AG04449 (cell line): ENCODE measurements at regions not wholly inside any gene's neighbourhood (a gene's known extent, or its start where the extent isn't known, plus 50 kb on each side); places are given as distances from the start of the nearest gene placed in this dataset.
"Not testable (repeated sequence)": the region's sequence is repeated elsewhere in the genome, so short reads cannot be mapped to it uniquely, and the experiment has no call there.

Experiments used
- CTCF ChIA-PET: fragments of 350-600 bp; formaldehyde crosslinking; extraction: SDS; loops from one replicate; lab custom pipeline; 2021; ENCODE audit warnings: antibody characterized with exemption; lab: Yijun Ruan, JAX
- POLR2A ChIA-PET: fragments of 400-600, 350-600 bp; formaldehyde crosslinking; extraction: SDS; loops from one replicate; lab custom pipeline; 2020; ENCODE audit warnings: antibody characterized with exemption, inconsistent platforms; lab: Yijun Ruan, JAX
- DNase-seq: peaks from one replicate; pipeline ENCODE4 v3.0.0-alpha.2; 2010; ENCODE audit warnings: low read depth, low spot score
- H3K4me3 ChIP-seq: 2 replicates; pipeline ENCODE4 v1.5.1; 2011; ENCODE audit warnings: low read depth, mild to moderate bottlenecking, control low read depth, low read length
- TF ChIP-seq, protein P1 (sequence below): IDR thresholded peaks from one replicate; pipeline ENCODE4 v1.5.1; 2011; ENCODE audit warnings: mild to moderate bottlenecking, moderate library complexity, low read length, control low read depth, inconsistent platforms; ENCODE audit not compliant: insufficient read depth; ENCODE audit errors: missing control alignments

DNA sequence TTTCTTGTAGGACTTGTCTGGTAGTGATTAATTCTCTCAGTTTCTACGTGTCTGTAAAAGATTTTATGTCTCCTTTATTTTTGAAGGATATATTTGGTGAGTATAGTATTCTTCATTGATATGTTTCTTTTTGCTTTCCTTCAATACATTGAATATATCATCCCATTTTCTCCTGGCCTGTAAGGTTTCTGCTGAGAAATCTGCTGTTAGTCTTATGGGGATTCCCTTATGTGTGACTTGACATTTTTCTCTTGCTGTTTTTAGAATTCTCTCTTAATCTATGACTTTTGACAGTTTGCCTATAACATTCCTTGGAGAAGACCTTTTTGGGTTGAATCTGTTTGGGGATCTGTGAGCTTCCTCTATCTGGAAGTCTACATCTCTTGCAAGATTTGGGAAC, 281.0 kb upstream of the MEIS1 start:
- no peak for DNase-seq
- TF ChIP-seq, protein P1, sequence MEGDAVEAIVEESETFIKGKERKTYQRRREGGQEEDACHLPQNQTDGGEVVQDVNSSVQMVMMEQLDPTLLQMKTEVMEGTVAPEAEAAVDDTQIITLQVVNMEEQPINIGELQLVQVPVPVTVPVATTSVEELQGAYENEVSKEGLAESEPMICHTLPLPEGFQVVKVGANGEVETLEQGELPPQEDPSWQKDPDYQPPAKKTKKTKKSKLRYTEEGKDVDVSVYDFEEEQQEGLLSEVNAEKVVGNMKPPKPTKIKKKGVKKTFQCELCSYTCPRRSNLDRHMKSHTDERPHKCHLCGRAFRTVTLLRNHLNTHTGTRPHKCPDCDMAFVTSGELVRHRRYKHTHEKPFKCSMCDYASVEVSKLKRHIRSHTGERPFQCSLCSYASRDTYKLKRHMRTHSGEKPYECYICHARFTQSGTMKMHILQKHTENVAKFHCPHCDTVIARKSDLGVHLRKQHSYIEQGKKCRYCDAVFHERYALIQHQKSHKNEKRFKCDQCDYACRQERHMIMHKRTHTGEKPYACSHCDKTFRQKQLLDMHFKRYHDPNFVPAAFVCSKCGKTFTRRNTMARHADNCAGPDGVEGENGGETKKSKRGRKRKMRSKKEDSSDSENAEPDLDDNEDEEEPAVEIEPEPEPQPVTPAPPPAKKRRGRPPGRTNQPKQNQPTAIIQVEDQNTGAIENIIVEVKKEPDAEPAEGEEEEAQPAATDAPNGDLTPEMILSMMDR: no peak
- no peak overlapping the region for H3K4me3 ChIP-seq
- ChIA-PET CTCF (no interaction called here), POLR2A (no interaction called here)

DNA sequence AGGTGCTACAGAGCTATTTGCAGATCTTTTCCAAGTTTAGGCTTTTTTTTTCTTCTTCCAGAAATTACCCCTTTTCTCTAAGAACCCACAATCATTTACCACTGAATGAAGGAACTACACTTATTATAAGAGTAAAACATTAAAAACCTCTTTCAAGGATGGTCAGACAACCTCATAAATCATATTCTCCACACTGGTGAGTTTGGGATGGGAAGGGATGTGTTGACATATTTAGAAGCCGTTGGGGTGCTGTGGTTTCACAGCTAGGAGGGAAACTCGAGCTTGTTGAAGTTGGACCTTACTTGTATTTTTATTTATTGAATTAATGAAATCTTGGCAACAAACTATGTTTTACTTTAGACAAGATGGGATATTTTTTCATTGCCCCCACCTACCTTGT, 289.4 kb upstream of the MEIS1 start:
- no peak for DNase-seq
- POLR2A ChIA-PET: no interaction called here
- TF ChIP-seq, protein P1: no peak
- H3K4me3 ChIP-seq: no peak overlapping the region
- CTCF ChIA-PET: no interaction called here

DNA sequence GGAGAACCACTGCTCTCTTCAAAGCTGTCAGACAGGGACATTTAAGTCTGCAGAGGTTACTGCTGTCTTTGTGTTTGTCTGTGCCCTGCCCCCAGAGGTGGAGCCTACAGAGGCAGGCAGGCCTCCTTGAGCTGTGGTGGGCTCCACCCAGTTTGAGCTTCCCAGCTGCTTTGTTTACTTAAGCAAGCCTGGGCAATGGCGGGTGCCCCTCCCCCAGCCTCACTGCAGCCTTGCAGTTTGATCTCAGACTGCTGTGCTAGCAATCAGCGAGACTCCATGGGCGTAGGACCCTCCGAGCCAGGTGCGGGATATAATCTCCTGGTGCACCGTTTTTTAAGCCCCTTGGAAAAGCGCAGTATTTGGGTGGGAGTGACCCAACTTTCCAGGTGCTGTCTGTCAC, 290.6 kb upstream of the MEIS1 start:
- H3K4me3 ChIP-seq, DNase-seq, POLR2A ChIA-PET: not testable (repeated sequence)
- CTCF ChIA-PET: interaction anchor here (0.7 kb wide), 1 partner anchor 180 kb away, joined by 3 read pairs; no protein-coding TSS in a partner anchor

DNA sequence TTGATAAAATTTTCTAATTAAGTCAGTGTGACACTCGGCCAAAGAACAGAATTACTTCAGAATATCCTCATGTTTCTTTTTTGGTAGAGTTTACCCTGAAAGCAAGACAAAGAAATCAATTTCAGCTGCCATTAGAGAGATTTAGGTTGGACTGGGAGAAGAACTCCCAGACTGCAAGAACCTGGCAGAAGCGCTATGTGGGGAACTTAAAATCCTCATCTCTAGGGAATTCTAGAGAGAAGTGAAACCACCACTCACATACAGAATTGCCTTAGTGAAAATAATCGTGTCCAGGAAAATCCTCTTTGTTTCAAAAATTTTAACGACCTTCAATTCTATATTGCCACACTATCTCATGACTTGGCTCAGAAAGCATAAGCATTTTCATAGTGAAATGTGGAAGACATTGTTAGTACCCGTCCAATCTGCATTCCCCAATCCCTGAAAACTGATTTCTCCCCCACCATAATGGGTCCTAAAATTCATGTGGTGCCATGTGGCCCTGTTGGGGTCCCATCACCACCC, 297.3 kb upstream of the MEIS1 start:
- H3K4me3 ChIP-seq: no peak overlapping the region
- CTCF ChIA-PET: no interaction called here
- POLR2A ChIA-PET: no interaction called here
- TF ChIP-seq, protein P1: no peak
- no peak for DNase-seq

DNA sequence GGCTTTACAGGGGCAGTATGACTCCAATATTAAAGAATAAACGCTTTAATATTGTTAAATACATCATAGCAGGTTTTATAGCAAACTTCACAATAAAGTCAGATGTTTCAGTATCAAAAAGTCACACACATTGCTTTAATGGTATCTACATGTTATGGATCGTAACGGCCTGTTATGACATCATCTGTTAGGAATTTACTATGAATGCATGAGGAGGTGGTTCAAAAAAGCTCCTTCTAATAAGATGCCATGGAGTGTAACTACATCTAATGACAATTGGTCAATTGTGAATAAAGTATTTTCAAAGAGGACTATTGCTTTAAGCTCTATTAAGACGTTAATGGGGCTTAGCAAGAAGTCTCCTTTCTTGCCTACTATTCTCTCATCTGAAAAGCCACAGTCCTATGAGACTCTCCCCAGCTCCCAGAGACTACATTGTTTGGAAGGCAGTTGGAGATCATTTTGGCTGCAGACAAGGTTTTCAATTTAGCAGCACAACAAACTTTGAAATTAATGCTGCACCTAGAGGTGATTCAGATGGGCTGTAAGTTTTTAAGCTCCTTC, 300.7 kb upstream of the MEIS1 start:
- ChIA-PET CTCF (no interaction called here), POLR2A (no interaction called here)
- H3K4me3 ChIP-seq: no peak overlapping the region
- DNase-seq: no peak
- TF ChIP-seq, protein P1: no peak

DNA sequence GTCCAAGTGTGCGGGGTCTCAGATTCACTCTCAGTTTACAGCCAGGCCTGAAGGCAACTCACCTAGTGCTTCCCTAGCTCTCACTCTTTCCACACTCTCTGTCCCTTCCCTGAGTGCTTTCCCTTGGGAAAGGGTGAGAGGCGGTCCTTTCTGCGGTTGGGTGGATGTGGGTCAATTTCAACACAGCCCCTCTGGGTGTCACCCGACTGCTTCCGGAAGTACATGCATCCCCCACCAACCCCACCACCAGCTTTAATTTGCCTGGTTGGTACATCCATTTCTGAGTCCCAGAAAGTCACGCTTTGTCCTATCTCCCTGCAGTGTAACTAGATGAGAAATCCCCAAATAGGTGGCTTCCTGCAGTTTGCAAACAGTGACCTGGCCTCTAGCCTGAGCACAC, 307.3 kb upstream of the MEIS1 start:
- TF ChIP-seq, protein P1: no peak
- DNase-seq: no peak
- CTCF ChIA-PET: no interaction called here
- H3K4me3 ChIP-seq: no peak overlapping the region
- POLR2A ChIA-PET: no interaction called here

DNA sequence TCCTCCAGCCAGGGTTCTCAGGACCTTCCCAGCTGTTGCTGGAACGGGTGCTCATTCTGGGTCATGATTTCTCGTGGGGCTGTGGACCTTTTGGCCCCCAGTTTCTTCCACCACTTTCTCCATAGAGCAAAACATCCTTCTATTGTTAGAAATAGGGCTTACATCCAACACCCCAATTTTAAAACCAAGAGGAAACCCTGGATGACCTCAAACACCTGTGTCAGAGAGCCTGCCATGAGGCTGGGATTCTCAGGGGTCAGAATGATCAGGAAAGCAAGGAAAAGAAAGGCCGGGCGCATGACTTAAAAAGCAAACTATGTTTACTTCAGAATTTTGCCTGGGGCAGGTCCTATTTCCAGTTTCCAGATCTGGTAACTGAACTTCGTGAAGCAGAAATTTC, 307.9 kb upstream of the MEIS1 start:
- no peak for DNase-seq
- ChIA-PET CTCF (no interaction called here), POLR2A (no interaction called here)
- no peak overlapping the region for H3K4me3 ChIP-seq
- TF ChIP-seq, protein P1: no peak
